HEK293 (cell line): ENCODE measurements at regions not wholly inside any gene's neighbourhood (a gene's known extent, or its start where the extent isn't known, plus 50 kb on each side); places are given as distances from the start of the nearest gene placed in this dataset.

Source experiments
- REST ChIP-seq: fragments of 450-650 bp; formaldehyde crosslinking; IDR thresholded peaks from 2 replicates; pipeline ENCODE4 v1.5.1; 2016; ENCODE audit warnings: missing biosample characterization, missing genetic modification characterization
- ZNF114 ChIP-seq: fragments of 450-650 bp; formaldehyde crosslinking; IDR thresholded peaks from 2 replicates; pipeline ENCODE4 v1.5.0; 2017; ENCODE audit warnings: missing biosample characterization, missing genetic modification characterization
- ZNF146 ChIP-seq: fragments of 450-650 bp; formaldehyde crosslinking; IDR thresholded peaks from 2 replicates; pipeline ENCODE4 v1.5.1; 2016; ENCODE audit warnings: missing biosample characterization, missing genetic modification characterization
- ZNF274 ChIP-seq, 2 experiments: fragments of 200-500 bp in 1 of 2; fragments of 450-650 bp in 1 of 2; sonication (Bioruptor generic) in 1 of 2; formaldehyde crosslinking in 1 of 2; IDR thresholded peaks; 2 replicates each; pipeline versions ENCODE4 v1.5.1 to v1.6.1; 2014 to 2016; ENCODE audit warnings: borderline replicate concordance in 1 of 2, inconsistent platforms in 1 of 2, low read length in 1 of 2, missing biosample characterization in 1 of 2, missing genetic modification characterization in 1 of 2
- ZNF585B ChIP-seq: fragments of 450-650 bp; formaldehyde crosslinking; IDR thresholded peaks from 2 replicates; pipeline ENCODE4 v1.5.1; 2016; ENCODE audit warnings: missing biosample characterization, missing genetic modification characterization

- no peak for TF ChIP-seq ZNF585B (tag by site-specific recombination)
- TF ChIP-seq REST (tag by site-specific recombination) = no peak
- no peak for TF ChIP-seq ZNF274 (IDR thresholded peaks at IDR 0.05; ENCODE audit: low read length)
- no peak for TF ChIP-seq ZNF274 (tag by site-specific recombination; IDR thresholded peaks at IDR 0.05; ENCODE audit: borderline replicate concordance)
- no peak for TF ChIP-seq ZNF146 (tag by site-specific recombination)
- TF ChIP-seq ZNF114 = no peak
Observed at GRCh38 chr12:91657032-91657431, 474.4 kb upstream of the DCN start.
